ENCODE measurements at regions not wholly inside any gene's neighbourhood (a gene's known extent, or its start where the extent isn't known, plus 50 kb on each side); places are given as distances from the start of the nearest gene placed in this dataset.

DNA sequence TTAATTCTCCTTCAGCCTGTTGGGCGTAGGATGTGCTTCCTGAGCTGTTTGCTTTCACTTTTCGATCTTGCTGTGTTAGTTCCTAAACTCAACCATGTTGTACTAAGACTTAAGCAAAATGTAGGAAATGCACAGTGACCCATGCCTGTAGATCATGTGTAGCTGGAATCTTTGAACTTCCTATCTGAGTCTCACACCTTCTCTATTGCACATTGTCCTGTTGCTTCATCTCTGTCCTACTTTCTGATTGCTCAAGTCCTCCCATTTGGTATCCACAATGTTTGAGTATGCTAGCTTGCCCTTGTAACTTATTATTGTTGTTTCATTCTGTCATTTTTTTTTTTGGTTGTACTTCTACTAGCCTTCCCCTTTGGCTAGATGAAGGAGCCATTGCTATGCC is 239.6 kb downstream of the PPP1R2C start:
- 49 to 69% (median 65%) methylated on average over 2 of the region's 2 CpGs for WGBS, 4 donors
- no peaks in the 10 kb centered on the region for H3K4me1 ChIP-seq
- intact Hi-C loops (cut with DNase I): no loop called here
- H3K27ac ChIP-seq: no peak overlapping the region
- H3K4me3 ChIP-seq: no peak overlapping the region
- H3K36me3 ChIP-seq: no peaks in the 10 kb centered on the region
- no peaks in the 10 kb centered on the region for H3K9me3 ChIP-seq
- ATAC-seq: no peak
- TF ChIP-seq, protein P1, sequence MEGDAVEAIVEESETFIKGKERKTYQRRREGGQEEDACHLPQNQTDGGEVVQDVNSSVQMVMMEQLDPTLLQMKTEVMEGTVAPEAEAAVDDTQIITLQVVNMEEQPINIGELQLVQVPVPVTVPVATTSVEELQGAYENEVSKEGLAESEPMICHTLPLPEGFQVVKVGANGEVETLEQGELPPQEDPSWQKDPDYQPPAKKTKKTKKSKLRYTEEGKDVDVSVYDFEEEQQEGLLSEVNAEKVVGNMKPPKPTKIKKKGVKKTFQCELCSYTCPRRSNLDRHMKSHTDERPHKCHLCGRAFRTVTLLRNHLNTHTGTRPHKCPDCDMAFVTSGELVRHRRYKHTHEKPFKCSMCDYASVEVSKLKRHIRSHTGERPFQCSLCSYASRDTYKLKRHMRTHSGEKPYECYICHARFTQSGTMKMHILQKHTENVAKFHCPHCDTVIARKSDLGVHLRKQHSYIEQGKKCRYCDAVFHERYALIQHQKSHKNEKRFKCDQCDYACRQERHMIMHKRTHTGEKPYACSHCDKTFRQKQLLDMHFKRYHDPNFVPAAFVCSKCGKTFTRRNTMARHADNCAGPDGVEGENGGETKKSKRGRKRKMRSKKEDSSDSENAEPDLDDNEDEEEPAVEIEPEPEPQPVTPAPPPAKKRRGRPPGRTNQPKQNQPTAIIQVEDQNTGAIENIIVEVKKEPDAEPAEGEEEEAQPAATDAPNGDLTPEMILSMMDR (IDR thresholded peaks at IDR 0.05): no peak
- no peak for TF ChIP-seq POLR2A (IDR thresholded peaks at IDR 0.05)
- no peak for DNase-seq
- H3K27me3 ChIP-seq: peaks cover 0 to 3% (median 0%) of the 10 kb centered on the region in 9 donors

DNA sequence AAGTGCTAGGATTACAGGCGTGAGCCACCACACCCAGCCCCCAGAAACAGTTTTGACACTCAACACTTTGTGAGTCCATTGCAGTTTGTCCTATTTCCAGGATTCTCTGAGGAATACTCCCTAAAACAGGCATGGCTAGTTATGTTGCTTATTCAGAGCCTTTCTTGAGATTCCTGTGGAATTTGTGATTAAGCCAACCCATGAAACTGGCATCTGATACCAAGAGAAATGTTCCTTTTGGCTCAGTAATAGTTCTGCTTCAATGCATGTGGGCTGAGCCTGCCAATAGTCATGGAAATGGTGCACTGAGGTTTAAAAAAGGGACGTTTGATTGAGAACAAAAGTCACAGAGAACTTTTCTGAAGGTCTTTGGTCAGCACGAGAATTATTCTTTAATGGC is 241.7 kb downstream of the PPP1R2C start:
- no peak for DNase-seq
- Histone ChIP-seq H3K27me3 (peaks cover 0 to 3% (median 0%) of the 10 kb centered on the region in 9 donors), H3K36me3 (no peaks in the 10 kb centered on the region), H3K9me3 (no peaks in the 10 kb centered on the region), H3K4me3 (no peak overlapping the region), H3K4me1 (no peaks in the 10 kb centered on the region), H3K27ac (no peak overlapping the region)
- WGBS, 4 donors: 61 to 88% (median 79%) methylated on average over 3 of the region's 3 CpGs
- TF ChIP-seq, protein P1 (IDR thresholded peaks at IDR 0.05): no peak
- no peak for TF ChIP-seq POLR2A (IDR thresholded peaks at IDR 0.05)
- intact Hi-C loops (cut with DNase I): no loop called here
- no peak for ATAC-seq

DNA sequence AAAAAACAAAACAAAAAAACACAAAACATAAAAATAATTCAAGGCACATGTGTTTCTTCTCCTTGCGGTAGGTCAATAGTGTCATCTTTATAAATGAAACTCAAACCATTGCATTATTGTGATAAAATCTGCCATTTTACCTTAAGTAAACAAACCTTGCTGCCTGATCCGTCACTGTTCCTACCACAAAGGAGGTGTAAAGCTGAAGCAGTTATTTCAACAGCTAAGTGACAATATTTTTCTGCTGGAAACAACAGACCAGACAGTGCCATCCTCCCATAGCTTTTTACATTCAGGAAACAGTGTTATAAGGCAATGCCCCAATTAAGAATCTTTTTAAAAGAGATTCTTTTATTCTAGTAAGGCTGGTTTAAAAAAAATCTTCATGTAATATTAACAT is 242.7 kb downstream of the PPP1R2C start:
- 68 to 95% (median 83%) methylated on average over 2 of the region's 2 CpGs for WGBS, 4 donors
- DNase-seq (no peak), ATAC-seq (no peak)
- H3K9me3 ChIP-seq: no peaks in the 10 kb centered on the region
- H3K4me1 ChIP-seq: no peaks in the 10 kb centered on the region
- no peak overlapping the region for H3K27ac ChIP-seq
- no peak overlapping the region for H3K4me3 ChIP-seq
- peaks cover 0 to 3% (median 0%) of the 10 kb centered on the region in 9 donors for H3K27me3 ChIP-seq
- no peaks in the 10 kb centered on the region for H3K36me3 ChIP-seq
- TF ChIP-seq POLR2A (IDR thresholded peaks at IDR 0.05): no peak
- TF ChIP-seq, protein P1 (IDR thresholded peaks at IDR 0.05): no peak
- intact Hi-C loops (cut with DNase I): no loop called here

DNA sequence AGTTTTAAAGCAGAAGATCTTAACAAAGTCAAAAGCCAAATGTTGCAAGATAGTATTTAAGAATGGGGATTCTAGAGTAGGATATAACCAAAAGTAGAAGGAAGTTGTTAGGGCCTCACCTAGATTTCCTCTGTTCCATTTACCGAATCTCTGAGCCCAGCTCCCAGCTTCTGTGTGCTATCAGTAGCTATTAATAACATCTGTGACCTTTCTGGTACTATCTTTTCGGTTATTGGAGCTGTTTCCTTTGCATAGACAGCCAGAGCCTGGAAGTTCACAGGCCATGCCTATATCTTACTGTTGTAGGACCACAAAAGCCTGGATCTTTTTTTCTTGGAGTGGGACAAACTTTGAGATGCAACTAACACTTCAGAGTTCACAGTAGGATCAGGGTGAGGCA is 244.2 kb downstream of the PPP1R2C start:
- H3K36me3 ChIP-seq: no peaks in the 10 kb centered on the region
- ATAC-seq (peak in 2 of 4 donors; percentile 65), DNase-seq (no peak)
- no peak overlapping the region for H3K4me3 ChIP-seq
- intact Hi-C loops (cut with DNase I): no loop called here
- TF ChIP-seq, protein P1 (IDR thresholded peaks at IDR 0.05): no peak
- no peak for TF ChIP-seq POLR2A (IDR thresholded peaks at IDR 0.05)
- H3K27ac ChIP-seq: no peak overlapping the region
- 26 to 34% (median 29%) methylated on average over 2 of the region's 2 CpGs for whole genome bisulfite sequencing, 4 donors
- H3K27me3 ChIP-seq: peaks cover 0 to 3% (median 0%) of the 10 kb centered on the region in 9 donors
- H3K9me3 ChIP-seq: no peaks in the 10 kb centered on the region
- no peaks in the 10 kb centered on the region for H3K4me1 ChIP-seq

Data from heart left ventricle (tissue), 16 donors.